Stromal cell of bone marrow (primary cell): ENCODE measurements at regions not wholly inside any gene's neighbourhood (a gene's known extent, or its start where the extent isn't known, plus 50 kb on each side); places are given as distances from the start of the nearest gene placed in this dataset.

Experiments
- DNase-seq: peaks from one replicate; pipeline ENCODE4 v3.0.0-alpha.2; 2012; ENCODE audit warnings: low read depth

GRCh38 chr22:49586873-49587272 lies 240.8 kb downstream of the BRD1 start:
- no peak for DNase-seq

- no peak for DNase-seq
These were observed 241.4 kb downstream of the BRD1 start for GRCh38 chr22:49586244-49586748.

GRCh38 chr22:49585461-49586243 lies 242.0 kb downstream of the BRD1 start:
- no peak for DNase-seq

- DNase-seq, result no peak
These were observed 243.7 kb downstream of the BRD1 start for GRCh38 chr22:49583886-49584505.

GRCh38 chr22:49583341-49583740 lies 244.3 kb downstream of the BRD1 start:
- DNase-seq, result no peak

- DNase-seq, result no peak
These were observed 245.0 kb downstream of the BRD1 start for GRCh38 chr22:49582678-49583077.

- no peak for DNase-seq
These were observed 245.5 kb downstream of the BRD1 start for GRCh38 chr22:49582181-49582580.

GRCh38 chr22:49580024-49580423 lies 247.6 kb downstream of the BRD1 start:
- no peak for DNase-seq

GRCh38 chr22:49577168-49578060 lies 250.3 kb downstream of the BRD1 start:
- DNase-seq, result no peak

GRCh38 chr22:49576241-49577141 lies 251.2 kb downstream of the BRD1 start:
- no peak for DNase-seq

GRCh38 chr22:49575703-49576081 lies 252.0 kb downstream of the BRD1 start:
- DNase-seq, result no peak

GRCh38 chr22:49574881-49575702 lies 252.6 kb downstream of the BRD1 start:
- no peak for DNase-seq

GRCh38 chr22:49574205-49574880 lies 253.3 kb downstream of the BRD1 start:
- no peak for DNase-seq

GRCh38 chr22:49573109-49573765 lies 254.4 kb downstream of the BRD1 start:
- no peak for DNase-seq

GRCh38 chr22:49571326-49571725 lies 256.3 kb downstream of the BRD1 start:
- no peak for DNase-seq

- no peak for DNase-seq
These were observed 257.4 kb downstream of the BRD1 start for GRCh38 chr22:49570032-49570848.

GRCh38 chr22:49569286-49570031 lies 258.2 kb downstream of the BRD1 start:
- DNase-seq, result no peak

- DNase-seq, result no peak
These were observed 258.9 kb downstream of the BRD1 start for GRCh38 chr22:49568751-49569285.
